ENCODE measurements at regions not wholly inside any gene's neighbourhood (a gene's known extent, or its start where the extent isn't known, plus 50 kb on each side); places are given as distances from the start of the nearest gene placed in this dataset.

- TF ChIP-seq ZFX (IDR thresholded peaks at IDR 0.05; ENCODE audit: borderline replicate concordance) (no peak), CTCF (IDR thresholded peaks at IDR 0.05) (no peak)
- H3K27ac ChIP-seq: no peak overlapping the region
Measured at GRCh38 chr4:176583278-176583677, 209.4 kb downstream of the VEGFC start.

- no peak overlapping the region for H3K27ac ChIP-seq
- TF ChIP-seq ZFX (IDR thresholded peaks at IDR 0.05; ENCODE audit: borderline replicate concordance) (no peak), CTCF (IDR thresholded peaks at IDR 0.05) (no peak)
Measured at GRCh38 chr4:176584031-176584606, 208.6 kb downstream of the VEGFC start.

GRCh38 chr4:176587920-176588319 is 204.8 kb downstream of the VEGFC start:
- TF ChIP-seq CTCF (IDR thresholded peaks at IDR 0.05): no peak
- no peak for TF ChIP-seq ZFX (IDR thresholded peaks at IDR 0.05; ENCODE audit: borderline replicate concordance)
- no peak overlapping the region for H3K27ac ChIP-seq

- TF ChIP-seq CTCF (IDR thresholded peaks at IDR 0.05): no peak
- no peak for TF ChIP-seq ZFX (IDR thresholded peaks at IDR 0.05; ENCODE audit: borderline replicate concordance)
Measured at GRCh38 chr4:176588436-176588835, 204.3 kb downstream of the VEGFC start.

GRCh38 chr4:176592976-176593670 is 199.6 kb downstream of the VEGFC start:
- no peak overlapping the region for H3K27ac ChIP-seq
- no peak for TF ChIP-seq ZFX (IDR thresholded peaks at IDR 0.05; ENCODE audit: borderline replicate concordance)
- no peak for TF ChIP-seq CTCF (IDR thresholded peaks at IDR 0.05)

More at GRCh38 chr4:176588436-176588835, 204.3 kb downstream of the VEGFC start:
- no peak overlapping the region for H3K27ac ChIP-seq

GRCh38 chr4:176593943-176594342 is 198.8 kb downstream of the VEGFC start:
- TF ChIP-seq CTCF (IDR thresholded peaks at IDR 0.05) (no peak), ZFX (IDR thresholded peaks at IDR 0.05; ENCODE audit: borderline replicate concordance) (no peak)
- H3K27ac ChIP-seq: no peak overlapping the region

GRCh38 chr4:176595257-176595656 is 197.5 kb downstream of the VEGFC start:
- H3K27ac ChIP-seq: no peak overlapping the region
- TF ChIP-seq CTCF (IDR thresholded peaks at IDR 0.05): no peak
- TF ChIP-seq ZFX (IDR thresholded peaks at IDR 0.05; ENCODE audit: borderline replicate concordance): no peak
